Fibroblast of skin of right biceps (primary cell): ENCODE measurements at regions not wholly inside any gene's neighbourhood (a gene's known extent, or its start where the extent isn't known, plus 50 kb on each side); places are given as distances from the start of the nearest gene placed in this dataset.
A peak's percentile ranks its signal among the peaks of the same experiment; 100 is the strongest.

Experiments used
- DNase-seq: peaks from one replicate; pipeline ENCODE4 v3.0.0-alpha.2; 2013

GRCh38 chr10:33579996-33580395 is 245.5 kb upstream of the NRP1 start:
- DNase-seq: no peak

DNA sequence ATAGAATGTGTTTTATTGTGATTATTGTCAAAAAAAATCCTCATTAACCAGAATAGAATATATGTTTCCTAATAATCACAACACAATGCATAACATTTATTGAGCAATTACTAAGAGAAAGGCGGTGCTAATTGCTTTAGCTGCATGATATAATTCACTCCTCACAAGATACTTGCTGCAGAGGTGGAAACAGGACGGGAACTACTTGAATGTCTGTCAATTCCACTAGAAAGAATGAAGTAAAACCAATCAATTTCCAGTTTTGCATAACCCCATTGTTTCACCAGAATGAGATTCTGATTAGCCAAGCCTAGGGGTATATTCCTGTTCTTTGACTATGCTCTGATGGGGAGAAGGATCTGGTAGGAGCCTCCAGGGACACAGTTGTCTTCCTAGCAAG is 239.1 kb upstream of the NRP1 start:
- DNase-seq: no peak

- peak; percentile 36 for DNase-seq
Measured at GRCh38 chr10:33571616-33572015, 237.1 kb upstream of the NRP1 start.

DNA sequence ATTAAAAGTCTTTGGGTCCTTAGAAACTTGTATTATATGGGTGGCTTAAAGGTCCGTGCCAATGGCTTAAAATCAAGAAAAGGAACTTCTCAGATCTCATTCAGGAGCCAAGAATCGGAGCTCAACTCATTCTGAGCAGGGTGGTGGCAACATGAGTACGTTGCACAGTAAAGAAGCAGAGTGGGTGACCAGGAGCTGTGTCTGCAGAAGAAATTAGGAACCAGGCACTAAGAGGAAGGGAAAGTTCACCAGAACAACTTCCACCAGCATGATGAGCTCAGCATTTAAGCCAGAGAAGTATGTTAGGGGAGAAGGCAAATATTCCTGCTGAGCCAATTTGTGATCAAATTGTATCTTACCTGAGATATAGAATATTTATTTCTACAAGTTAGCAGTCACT is 236.0 kb upstream of the NRP1 start:
- no peak for DNase-seq

DNA sequence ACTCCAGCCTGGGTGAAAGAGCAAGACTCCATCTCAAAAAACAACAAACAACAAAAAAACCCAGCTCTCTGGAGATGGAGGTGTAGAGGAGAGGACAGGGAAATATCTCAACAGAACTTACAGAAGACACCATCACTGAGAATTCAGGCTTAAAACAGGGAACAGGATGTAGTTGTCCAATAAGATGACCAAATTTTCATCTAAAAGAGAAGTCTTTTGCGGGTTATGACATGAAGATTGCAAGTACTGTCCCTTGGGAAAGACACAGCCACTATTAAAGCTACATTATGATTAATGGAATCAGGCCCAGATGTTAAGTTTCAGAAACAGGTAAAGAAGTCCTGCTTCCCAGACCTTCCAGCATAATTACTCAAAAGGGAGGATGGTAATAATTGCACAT is 235.2 kb upstream of the NRP1 start:
- DNase-seq: no peak

GRCh38 chr10:33566426-33566825 is 232.0 kb upstream of the NRP1 start:
- DNase-seq: no peak

GRCh38 chr10:33566001-33566400 is 231.5 kb upstream of the NRP1 start:
- DNase-seq: no peak

DNA sequence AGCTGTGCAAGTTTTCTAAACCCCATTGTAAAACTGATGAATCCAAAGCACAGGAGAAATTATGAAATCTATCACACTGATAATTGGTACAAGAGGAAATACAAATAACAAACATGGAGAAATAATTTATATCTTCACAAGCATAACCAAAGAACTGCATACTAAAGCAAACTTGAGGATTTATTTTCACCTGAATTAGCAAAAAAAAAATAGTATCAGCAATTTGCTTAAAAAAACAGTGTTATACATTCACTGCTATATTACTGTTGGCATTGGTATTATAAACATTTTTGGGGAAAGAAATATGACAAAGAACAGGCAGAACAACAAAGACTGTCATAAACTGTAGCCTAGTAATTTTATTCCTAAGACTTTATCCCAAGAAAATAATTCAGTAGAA is 230.8 kb upstream of the NRP1 start:
- DNase-seq: no peak

GRCh38 chr10:33559105-33559504 is 224.6 kb upstream of the NRP1 start:
- peak; percentile 77 for DNase-seq

DNA sequence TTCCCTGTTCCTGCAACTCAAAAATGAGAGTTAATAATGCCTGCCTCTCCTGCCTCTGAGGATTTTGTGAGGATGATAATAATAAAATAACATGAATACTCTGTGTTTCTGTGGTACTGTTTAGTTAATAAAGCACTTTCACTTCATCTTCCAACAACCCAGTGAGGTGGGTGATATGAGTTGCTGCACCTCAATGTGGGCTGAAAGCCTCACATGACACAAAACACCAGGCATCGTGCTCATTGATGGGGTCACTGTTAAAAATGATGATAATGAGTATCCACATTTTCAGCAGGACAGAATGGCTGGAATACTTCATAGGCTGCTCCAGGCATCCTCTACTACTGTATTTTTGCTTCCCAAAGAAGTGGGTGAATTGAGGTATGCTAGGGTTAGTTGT is 222.8 kb upstream of the NRP1 start:
- DNase-seq: no peak

GRCh38 chr10:33556620-33557019 is 222.2 kb upstream of the NRP1 start:
- DNase-seq: no peak

GRCh38 chr10:33556103-33556502 is 221.6 kb upstream of the NRP1 start:
- DNase-seq: no peak

DNA sequence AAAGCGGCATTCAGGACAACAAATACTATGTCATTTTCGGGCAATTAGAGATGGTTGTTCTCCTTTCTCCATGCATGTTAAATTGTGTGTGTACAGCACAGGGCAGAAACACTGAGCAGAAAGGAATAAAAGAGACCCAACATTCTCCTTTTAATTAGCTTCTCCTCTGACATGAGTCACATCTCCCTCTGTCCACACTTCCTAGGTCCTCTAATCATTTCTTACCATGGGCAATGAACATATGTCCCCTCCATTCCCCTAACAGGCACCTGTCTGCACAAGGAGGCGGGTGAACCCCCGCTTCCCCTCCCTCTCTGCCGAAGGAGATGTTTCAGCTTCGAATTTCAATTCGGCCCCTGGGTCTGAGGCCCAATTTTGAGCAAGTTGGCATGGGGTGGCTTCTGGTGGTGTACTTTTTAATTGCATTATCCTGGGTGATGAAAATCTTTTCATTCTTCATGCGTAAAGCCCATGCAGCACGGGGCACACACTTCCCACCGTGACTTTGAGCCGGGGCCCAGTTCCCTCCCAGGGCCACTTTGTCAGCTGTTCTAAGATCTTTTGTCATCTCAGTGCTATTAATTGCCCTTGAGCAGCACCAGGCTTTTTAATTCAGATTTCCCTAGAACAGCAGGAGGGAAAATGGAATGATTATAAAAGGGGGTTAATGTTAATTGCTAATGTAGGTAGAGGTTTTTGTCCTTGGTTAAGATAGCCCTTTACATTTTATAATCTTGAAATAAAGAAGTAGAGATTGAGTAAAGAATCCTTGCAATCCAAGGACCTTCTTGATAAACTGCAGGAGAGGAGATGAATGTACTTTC is 219.5 kb upstream of the NRP1 start:
- no peak for DNase-seq

- no peak for DNase-seq
Measured at GRCh38 chr10:33552290-33552689, 217.8 kb upstream of the NRP1 start.

GRCh38 chr10:33550811-33551210 is 216.3 kb upstream of the NRP1 start:
- DNase-seq: peak; percentile 12

- no peak for DNase-seq
Measured at GRCh38 chr10:33547976-33548375, 213.5 kb upstream of the NRP1 start.

GRCh38 chr10:33546031-33546430 is 211.6 kb upstream of the NRP1 start:
- DNase-seq: no peak

DNA sequence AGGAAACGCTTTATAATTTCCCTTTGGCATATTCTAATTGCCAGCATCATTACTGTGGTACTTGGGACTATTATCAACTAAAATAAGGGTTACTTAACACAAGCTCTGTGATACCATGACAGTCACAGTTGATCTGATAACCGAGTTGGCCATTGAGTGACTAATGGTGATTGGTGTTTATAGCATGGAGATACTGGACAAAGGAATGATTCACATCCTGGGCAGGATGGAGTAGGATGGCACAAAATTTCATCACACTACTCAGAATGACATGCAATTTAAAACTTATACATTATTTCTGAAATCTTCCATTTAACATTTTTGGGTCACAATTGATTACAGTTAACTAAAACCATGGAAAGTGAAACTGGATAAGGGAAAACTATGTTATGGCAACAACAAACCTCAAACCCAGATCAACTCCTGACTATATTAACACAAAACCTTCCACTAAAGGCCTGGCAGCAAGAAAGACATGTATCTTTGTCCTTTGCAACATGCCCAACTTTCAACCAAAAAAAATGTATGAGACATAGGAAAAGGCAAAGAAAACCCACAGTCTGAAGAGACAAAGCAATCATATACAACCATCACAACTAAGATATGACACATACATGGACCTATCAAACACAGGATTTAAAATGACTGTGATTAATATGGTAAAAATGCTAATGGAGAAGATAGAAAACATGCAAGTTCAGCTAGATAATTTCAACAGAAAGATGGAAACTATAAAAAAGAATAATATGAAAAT is 208.5 kb upstream of the NRP1 start:
- DNase-seq: peak; percentile 34

GRCh38 chr10:33539116-33539515 is 204.6 kb upstream of the NRP1 start:
- DNase-seq: no peak

DNA sequence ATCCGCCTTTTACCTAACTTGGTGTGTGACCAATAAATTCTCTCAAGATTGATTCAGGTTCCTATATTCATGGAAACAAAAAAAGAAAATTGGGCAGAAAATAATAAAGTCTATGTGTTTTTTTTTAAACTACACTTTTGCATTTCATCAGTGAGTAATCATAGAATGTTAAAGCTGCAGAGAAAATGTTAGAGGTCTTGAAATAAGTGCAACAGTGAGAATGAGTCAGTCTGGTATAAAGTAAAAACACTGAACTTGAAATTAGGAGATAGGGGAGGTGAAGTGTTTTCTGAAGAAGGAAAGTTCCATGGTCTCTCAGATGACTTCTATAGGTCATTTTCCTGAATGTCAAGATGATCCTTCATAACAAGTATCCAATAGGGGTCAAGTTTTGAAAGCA is 202.6 kb upstream of the NRP1 start:
- DNase-seq: peak; percentile 44

- no peak for DNase-seq
Measured at GRCh38 chr10:33536508-33536907, 202.0 kb upstream of the NRP1 start.

DNA sequence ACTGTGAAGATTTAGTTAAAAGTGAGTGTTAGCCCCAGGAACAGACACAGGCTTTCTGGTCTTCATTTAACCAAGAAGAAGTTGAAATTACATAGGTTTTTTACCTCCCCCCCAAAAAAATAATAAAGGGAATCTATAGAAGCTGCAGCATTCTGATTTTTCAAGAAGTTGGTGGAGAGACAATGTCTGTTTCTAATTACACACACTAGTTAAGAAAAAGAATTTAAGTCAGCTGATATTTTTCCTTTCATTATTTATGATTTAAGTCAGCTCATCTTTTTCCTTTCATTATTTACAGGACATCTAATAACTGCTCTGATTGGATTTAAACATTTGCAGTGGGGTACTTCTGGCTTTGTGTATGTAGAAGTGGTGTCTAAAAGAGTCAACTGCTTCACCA is 201.4 kb upstream of the NRP1 start:
- DNase-seq: peak; percentile 9

DNA sequence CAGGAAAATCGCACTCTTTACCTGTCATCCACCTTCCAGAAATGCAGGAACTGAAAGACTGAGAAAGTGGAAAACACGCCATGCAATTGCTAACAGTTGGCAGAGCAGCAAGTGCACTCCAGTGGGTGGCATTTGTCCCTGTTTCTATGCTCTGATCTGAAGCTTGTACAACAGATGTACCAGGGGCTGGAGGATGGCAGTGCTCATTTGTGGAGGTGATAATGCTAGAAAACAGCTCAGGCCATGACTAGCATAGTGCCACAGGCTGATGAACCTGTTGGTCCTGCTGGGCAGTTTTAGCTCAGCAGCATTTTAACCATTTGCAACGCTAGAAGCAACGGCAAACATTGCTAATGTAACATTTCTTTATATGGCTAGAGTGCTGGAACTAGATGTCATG is 199.9 kb upstream of the NRP1 start:
- DNase-seq: no peak

DNA sequence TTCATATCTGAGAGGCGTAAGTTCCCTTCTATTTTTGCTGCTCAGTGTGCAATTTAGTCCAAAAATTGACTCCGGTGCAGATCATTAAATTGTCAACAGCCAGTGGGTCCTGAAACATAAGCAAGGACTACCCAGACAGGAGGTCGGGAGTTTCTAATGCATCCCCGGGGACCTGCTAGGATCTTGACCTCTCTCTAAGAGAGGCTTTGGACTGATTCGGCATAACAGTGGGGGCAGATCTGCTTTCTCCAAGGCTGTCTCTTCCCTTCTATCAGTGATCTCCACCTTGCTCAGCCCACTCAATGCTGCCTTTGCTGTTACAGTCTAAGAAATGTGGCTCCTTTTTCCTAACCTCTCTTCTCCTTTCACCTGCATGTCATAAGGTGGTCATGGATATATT is 199.1 kb upstream of the NRP1 start:
- no peak for DNase-seq

DNA sequence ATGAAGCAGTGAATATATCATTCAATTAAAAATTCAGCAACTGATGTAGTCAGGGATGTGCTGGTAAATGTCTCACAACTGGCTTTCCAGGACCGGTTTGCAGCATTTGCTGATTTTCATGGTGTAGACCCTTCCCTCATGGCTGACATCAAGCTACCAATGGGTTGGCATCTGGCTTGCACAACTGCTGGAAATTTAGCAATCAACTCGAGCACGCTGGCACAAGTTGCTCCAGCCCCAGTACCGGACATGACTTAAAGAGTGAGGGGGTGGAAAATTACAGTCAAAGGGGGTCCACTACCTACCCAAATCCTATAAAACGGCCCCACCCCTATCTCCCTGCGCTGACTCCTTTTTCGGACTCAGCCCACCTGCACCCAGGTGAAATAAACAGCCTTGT is 198.4 kb upstream of the NRP1 start:
- DNase-seq: no peak
